Fibroblast of mammary gland (primary cell): ENCODE measurements at regions not wholly inside any gene's neighbourhood (a gene's known extent, or its start where the extent isn't known, plus 50 kb on each side); places are given as distances from the start of the nearest gene placed in this dataset.

ENCODE experiments used
- DNase-seq: peaks from one replicate; pipeline ENCODE4 v3.0.0-alpha.2; 2010; ENCODE audit warnings: low read depth
- H3K4me3 ChIP-seq: 2 replicates; pipeline ENCODE4 v1.5.1; 2011; ENCODE audit warnings: low read depth, mild to moderate bottlenecking, low read length, moderate library complexity; ENCODE audit not compliant: control insufficient read depth
- CTCF ChIP-seq: conservative IDR thresholded peaks from 2 replicates; pipeline ENCODE4 v1.5.1; 2011; ENCODE audit warnings: low read depth, low read length, inconsistent platforms; ENCODE audit not compliant: control insufficient read depth, insufficient read depth

- peak; percentile 43 for DNase-seq
- no peak overlapping the region for H3K4me3 ChIP-seq
- no peak for TF ChIP-seq CTCF
Measured at GRCh38 chr14:50018201-50018932, 98.0 kb downstream of the VCPKMT start.

GRCh38 chr14:50018933-50019210, 97.5 kb downstream of the VCPKMT start:
- TF ChIP-seq CTCF = no peak
- DNase-seq = no peak

GRCh38 chr14:50020184-50020583, 96.2 kb downstream of the VCPKMT start:
- DNase-seq = no peak
- H3K4me3 ChIP-seq = no peak overlapping the region
- no peak for TF ChIP-seq CTCF

More at GRCh38 chr14:50018933-50019210, 97.5 kb downstream of the VCPKMT start:
- H3K4me3 ChIP-seq = no peak overlapping the region

GRCh38 chr14:50020799-50021198, 95.6 kb downstream of the VCPKMT start:
- no peak overlapping the region for H3K4me3 ChIP-seq
- DNase-seq = no peak
- no peak for TF ChIP-seq CTCF

- H3K4me3 ChIP-seq = no peak overlapping the region
- DNase-seq = no peak
- no peak for TF ChIP-seq CTCF
Measured at GRCh38 chr14:50021261-50022031, 94.9 kb downstream of the VCPKMT start.

GRCh38 chr14:50022661-50023060, 93.7 kb downstream of the VCPKMT start:
- no peak overlapping the region for H3K4me3 ChIP-seq
- no peak for DNase-seq
- TF ChIP-seq CTCF = no peak
